ENCODE measurements at regions not wholly inside any gene's neighbourhood (a gene's known extent, or its start where the extent isn't known, plus 50 kb on each side); places are given as distances from the start of the nearest gene placed in this dataset.
"Not testable (repeated sequence)": the region's sequence is repeated elsewhere in the genome, so short reads cannot be mapped to it uniquely, and the experiment has no call there.

DNA sequence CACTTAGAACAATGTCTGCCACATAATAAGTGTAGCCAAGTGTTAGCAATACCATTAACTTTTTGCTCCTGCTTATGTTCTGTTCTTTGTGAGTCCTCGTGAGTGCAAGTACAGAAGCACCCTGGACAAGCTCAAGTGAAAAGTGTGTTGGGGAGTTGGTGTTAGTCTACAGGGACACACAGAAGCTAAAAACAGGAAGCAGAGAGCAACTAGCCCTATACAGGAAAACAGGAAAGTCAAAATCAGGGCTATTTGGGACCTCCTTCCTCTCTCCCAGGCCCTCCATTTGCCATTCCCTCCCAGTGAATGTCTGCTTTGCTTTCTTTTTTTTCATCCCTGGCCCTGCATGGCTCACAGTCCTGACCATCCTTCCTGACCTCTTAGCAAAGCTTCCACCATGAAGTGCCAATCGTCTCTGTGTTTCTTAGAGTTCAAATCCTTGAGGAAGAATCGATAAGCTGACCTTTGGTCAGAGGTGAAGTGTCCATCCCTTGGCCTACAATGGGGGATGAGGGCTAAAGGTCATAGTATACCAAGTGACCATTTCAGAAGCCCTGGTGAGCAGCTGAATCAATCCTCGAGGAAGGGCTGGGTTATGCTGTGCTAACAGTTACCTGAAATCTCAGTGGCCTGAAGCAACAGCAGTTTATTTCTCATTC is 328.2 kb downstream of the SHQ1 start:
- no peaks in the 10 kb centered on the region for H3K36me3 ChIP-seq (ENCODE audit: control insufficient read depth, low read depth, low read length)
- H3K9me3 ChIP-seq (ENCODE audit: control insufficient read depth, low read depth, low read length) = no peaks in the 10 kb centered on the region
- H3K9ac ChIP-seq (ENCODE audit: low read length) = no peak overlapping the region
- no peaks in the 10 kb centered on the region for H3K4me1 ChIP-seq (ENCODE audit: control insufficient read depth, low read depth, low read length)
- no peaks in the 10 kb centered on the region for H3K27me3 ChIP-seq (ENCODE audit: control insufficient read depth, insufficient read depth, low read length)
- no peak overlapping the region for H3K27ac ChIP-seq (ENCODE audit: low read length)
- H3K4me3 ChIP-seq (ENCODE audit: low read length) = no peak overlapping the region

DNA sequence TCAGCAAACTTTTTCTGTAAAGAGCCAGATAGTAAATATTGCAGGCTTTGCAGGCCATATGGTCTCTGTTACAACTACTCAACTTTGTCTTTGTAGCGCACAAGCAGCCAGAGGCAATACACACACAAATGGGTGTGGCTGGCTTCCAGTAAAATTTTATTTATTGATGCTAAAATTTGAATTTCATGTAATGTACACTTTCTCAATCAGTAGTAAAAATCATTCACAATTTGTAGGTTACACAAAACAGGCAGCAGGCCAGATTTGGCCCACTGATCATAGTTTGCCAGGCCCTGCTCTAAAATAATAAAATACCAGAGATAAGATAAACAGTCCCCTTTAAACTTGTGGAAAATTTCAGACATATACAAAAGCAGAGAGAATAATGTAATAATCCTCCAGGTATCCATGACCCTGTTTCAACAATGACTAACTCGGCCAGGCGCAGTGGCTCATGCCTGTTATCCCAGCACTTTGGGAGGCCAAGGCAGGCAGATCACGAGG is 330.3 kb downstream of the SHQ1 start:
- no peaks in the 10 kb centered on the region for H3K9me3 ChIP-seq (ENCODE audit: control insufficient read depth, low read depth, low read length)
- H3K27ac ChIP-seq (ENCODE audit: low read length) = no peak overlapping the region
- H3K36me3 ChIP-seq (ENCODE audit: control insufficient read depth, low read depth, low read length) = no peaks in the 10 kb centered on the region
- H3K4me1 ChIP-seq (ENCODE audit: control insufficient read depth, low read depth, low read length) = no peaks in the 10 kb centered on the region
- no peak overlapping the region for H3K4me3 ChIP-seq (ENCODE audit: low read length)
- no peaks in the 10 kb centered on the region for H3K27me3 ChIP-seq (ENCODE audit: control insufficient read depth, insufficient read depth, low read length)
- H3K9ac ChIP-seq (ENCODE audit: low read length) = no peak overlapping the region

DNA sequence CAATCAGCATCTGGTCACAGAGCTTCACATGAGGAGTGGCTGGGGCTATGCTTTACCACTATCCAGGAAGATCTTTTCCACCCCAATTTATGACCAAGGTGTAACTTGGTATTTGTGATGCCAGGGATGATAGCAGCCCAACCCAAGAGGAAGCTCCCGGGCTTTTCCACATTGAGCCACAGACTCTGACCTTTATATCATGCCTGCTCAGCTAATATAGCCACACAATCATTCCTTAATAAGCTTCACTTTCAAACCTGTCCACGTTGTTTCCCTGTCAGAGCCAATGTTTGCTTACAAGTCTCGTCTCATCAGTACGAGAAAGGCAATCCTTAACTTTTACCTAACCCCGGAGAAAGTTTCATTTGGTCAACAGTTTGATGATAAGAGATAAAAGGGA is 330.9 kb downstream of the SHQ1 start:
- H3K27ac ChIP-seq (ENCODE audit: low read length) = no peak overlapping the region
- no peak overlapping the region for H3K9ac ChIP-seq (ENCODE audit: low read length)
- no peaks in the 10 kb centered on the region for H3K9me3 ChIP-seq (ENCODE audit: control insufficient read depth, low read depth, low read length)
- H3K4me1 ChIP-seq (ENCODE audit: control insufficient read depth, low read depth, low read length) = no peaks in the 10 kb centered on the region
- no peaks in the 10 kb centered on the region for H3K27me3 ChIP-seq (ENCODE audit: control insufficient read depth, insufficient read depth, low read length)
- no peaks in the 10 kb centered on the region for H3K36me3 ChIP-seq (ENCODE audit: control insufficient read depth, low read depth, low read length)
- no peak overlapping the region for H3K4me3 ChIP-seq (ENCODE audit: low read length)

DNA sequence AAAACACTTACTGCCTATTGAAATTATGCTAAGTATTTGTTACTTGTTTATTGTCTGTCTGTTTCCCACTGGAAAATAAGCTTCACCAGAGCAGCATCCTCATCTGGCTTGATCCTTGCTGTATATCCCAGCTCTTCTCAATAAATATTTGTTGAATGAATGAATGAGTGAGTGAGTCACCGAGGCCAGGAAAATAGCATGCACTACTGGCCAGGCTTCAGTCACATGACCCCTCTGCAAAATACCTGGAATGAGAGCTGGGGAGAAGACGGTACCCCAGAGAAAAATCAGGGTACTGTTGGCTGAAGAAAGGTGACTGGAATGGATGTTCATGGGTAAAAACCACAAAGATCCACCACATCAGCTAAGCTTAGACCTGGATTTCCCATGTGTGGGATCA is 331.9 kb downstream of the SHQ1 start:
- Histone ChIP-seq H3K27me3 (ENCODE audit: control insufficient read depth, insufficient read depth, low read length) (no peaks in the 10 kb centered on the region), H3K36me3 (ENCODE audit: control insufficient read depth, low read depth, low read length) (no peaks in the 10 kb centered on the region), H3K27ac (ENCODE audit: low read length) (no peak overlapping the region), H3K4me3 (ENCODE audit: low read length) (no peak overlapping the region), H3K9me3 (ENCODE audit: control insufficient read depth, low read depth, low read length) (no peaks in the 10 kb centered on the region), H3K4me1 (ENCODE audit: control insufficient read depth, low read depth, low read length) (no peaks in the 10 kb centered on the region), H3K9ac (ENCODE audit: low read length) (no peak overlapping the region)

DNA sequence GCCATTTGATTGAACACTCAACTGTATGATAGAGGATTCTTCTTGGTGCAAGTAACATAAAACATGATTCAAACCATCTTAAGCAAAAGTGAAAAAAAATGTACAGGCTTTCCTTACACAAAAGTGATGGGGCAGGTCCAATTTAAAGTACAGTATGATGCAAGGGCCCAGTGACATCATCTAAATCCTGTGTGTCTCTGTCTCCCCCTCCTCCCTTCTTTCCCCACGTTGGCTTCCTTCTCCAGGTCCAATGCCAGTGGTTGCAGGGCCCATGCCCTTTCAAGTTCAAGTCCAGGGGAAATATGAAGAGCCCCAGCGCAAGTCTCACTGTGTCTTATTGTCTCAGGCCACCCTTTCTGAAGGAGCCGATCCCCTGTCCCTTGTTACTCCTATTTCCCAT is 332.3 kb downstream of the SHQ1 start:
- Histone ChIP-seq H3K36me3 (ENCODE audit: control insufficient read depth, low read depth, low read length) (no peaks in the 10 kb centered on the region), H3K9ac (ENCODE audit: low read length) (no peak overlapping the region), H3K4me1 (ENCODE audit: control insufficient read depth, low read depth, low read length) (no peaks in the 10 kb centered on the region), H3K4me3 (ENCODE audit: low read length) (no peak overlapping the region), H3K9me3 (ENCODE audit: control insufficient read depth, low read depth, low read length) (no peaks in the 10 kb centered on the region), H3K27ac (ENCODE audit: low read length) (no peak overlapping the region), H3K27me3 (ENCODE audit: control insufficient read depth, insufficient read depth, low read length) (no peaks in the 10 kb centered on the region)

DNA sequence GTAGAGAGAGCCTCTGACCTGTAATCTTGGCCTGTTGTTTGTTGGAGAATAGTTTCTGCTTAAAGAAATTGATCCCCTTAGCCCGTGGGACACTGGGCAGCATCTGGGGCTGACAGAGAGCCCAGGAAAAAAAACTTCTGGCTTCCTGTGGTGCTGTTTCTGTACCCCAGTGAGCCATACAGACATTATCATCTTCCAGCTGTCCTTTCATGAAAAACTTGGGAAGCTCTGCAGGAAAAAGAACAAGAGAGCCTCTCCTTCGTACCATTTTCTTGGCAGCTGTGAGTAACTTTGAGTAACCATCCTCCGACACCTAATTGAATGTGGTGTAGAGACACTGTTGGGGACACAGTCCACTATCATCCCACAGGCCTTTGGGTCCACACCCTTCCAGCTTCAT is 333.0 kb downstream of the SHQ1 start:
- no peaks in the 10 kb centered on the region for H3K36me3 ChIP-seq (ENCODE audit: control insufficient read depth, low read depth, low read length)
- no peak overlapping the region for H3K9ac ChIP-seq (ENCODE audit: low read length)
- H3K4me1 ChIP-seq (ENCODE audit: control insufficient read depth, low read depth, low read length) = no peaks in the 10 kb centered on the region
- no peaks in the 10 kb centered on the region for H3K27me3 ChIP-seq (ENCODE audit: control insufficient read depth, insufficient read depth, low read length)
- no peaks in the 10 kb centered on the region for H3K9me3 ChIP-seq (ENCODE audit: control insufficient read depth, low read depth, low read length)
- H3K27ac ChIP-seq (ENCODE audit: low read length) = no peak overlapping the region
- no peak overlapping the region for H3K4me3 ChIP-seq (ENCODE audit: low read length)

DNA sequence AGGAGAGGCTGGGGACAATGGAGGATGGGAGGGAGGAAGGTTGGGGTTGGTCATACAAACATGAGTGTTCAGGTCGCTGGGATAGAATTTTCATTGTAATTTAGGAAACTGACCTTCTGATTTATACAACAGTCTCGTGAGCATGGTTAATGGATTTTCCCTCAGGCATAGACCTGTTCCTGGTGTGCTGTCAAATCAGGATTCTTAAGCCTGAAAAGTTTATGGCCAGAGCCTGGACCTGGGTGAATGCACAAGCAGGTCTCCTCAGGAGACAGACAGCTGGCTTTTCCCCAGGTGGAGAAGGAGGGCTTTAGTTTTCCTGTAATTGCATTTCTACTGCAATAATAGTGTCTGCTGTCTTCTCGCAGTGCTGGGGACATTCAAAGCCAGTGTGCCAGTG is 338.0 kb downstream of the SHQ1 start:
- Histone ChIP-seq H3K9me3 (ENCODE audit: control insufficient read depth, low read depth, low read length) (no peaks in the 10 kb centered on the region), H3K4me1 (ENCODE audit: control insufficient read depth, low read depth, low read length) (no peaks in the 10 kb centered on the region), H3K27ac (ENCODE audit: low read length) (no peak overlapping the region), H3K27me3 (ENCODE audit: control insufficient read depth, insufficient read depth, low read length) (no peaks in the 10 kb centered on the region), H3K36me3 (ENCODE audit: control insufficient read depth, low read depth, low read length) (no peaks in the 10 kb centered on the region), H3K4me3 (ENCODE audit: low read length) (no peak overlapping the region), H3K9ac (ENCODE audit: low read length) (no peak overlapping the region)

DNA sequence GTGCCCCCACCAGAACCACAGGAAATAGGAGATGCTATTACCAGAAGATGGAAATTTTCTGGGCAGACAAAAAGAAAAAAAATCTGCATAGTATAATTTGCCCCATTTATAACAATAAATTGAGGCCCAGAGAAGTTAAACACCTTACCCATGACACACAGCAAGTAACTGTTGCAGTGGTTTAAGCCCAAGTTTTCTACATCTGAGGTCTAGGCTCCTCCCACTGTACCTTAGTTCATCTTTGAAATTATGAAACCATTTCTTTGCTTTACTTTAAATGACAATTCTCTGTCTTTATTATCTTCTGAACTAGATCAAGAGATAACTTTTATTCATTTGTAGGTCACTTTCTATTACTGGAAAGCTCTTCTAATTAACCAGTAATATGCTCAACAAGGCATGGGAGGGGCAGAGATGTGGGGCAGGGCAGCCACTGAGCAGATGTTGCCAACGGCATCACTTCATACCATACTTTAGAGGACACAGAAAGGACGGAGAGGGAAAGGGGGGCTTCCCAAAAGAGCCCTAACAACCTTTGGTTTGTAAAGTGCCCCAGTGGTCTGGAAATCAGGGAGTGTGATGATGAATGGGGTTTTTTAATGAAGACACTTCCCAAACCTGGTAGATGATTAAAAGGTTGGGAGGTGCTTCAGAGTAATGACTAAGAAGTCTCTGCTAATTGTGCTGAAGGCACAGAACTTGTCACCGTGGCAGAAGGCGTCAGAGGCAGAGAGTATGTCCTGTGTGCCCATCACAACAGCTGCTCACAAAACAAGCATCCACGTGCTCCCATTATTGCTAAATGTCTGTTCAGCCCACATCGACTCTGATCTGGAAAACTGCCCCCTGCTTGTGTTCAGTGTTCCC is 342.5 kb downstream of the SHQ1 start:
- Histone ChIP-seq H3K36me3 (ENCODE audit: control insufficient read depth, low read depth, low read length) (no peaks in the 10 kb centered on the region), H3K9me3 (ENCODE audit: control insufficient read depth, low read depth, low read length) (no peaks in the 10 kb centered on the region), H3K27me3 (ENCODE audit: control insufficient read depth, insufficient read depth, low read length) (no peaks in the 10 kb centered on the region), H3K4me1 (ENCODE audit: control insufficient read depth, low read depth, low read length) (no peaks in the 10 kb centered on the region), H3K9ac (ENCODE audit: low read length) (no peak overlapping the region), H3K27ac (ENCODE audit: low read length) (no peak overlapping the region), H3K4me3 (ENCODE audit: low read length) (no peak overlapping the region)

DNA sequence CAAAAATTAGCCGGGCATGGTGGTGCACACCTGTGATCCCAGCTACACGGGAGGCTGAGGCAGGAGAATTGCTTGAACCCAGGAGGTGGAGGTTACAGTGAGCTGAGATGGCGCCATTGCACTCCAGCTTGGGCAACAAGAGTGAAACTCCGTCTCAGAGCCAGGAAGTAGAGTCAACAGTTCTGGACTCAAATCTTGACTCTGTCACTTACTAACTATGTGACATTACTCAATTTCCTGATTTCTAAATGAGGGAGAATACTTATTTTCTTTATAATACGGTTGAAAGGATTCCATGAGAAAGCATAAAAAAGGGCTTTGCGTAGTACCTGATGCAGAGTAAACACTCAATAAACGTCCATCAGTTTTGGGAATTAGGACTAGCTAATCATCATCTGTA is 350.7 kb downstream of the SHQ1 start:
- H3K9ac ChIP-seq (ENCODE audit: low read length); H3K27me3 ChIP-seq (ENCODE audit: control insufficient read depth, insufficient read depth, low read length); H3K4me3 ChIP-seq (ENCODE audit: low read length); H3K9me3 ChIP-seq (ENCODE audit: control insufficient read depth, low read depth, low read length); H3K36me3 ChIP-seq (ENCODE audit: control insufficient read depth, low read depth, low read length); H3K4me1 ChIP-seq (ENCODE audit: control insufficient read depth, low read depth, low read length); H3K27ac ChIP-seq (ENCODE audit: low read length): not testable (repeated sequence)

DNA sequence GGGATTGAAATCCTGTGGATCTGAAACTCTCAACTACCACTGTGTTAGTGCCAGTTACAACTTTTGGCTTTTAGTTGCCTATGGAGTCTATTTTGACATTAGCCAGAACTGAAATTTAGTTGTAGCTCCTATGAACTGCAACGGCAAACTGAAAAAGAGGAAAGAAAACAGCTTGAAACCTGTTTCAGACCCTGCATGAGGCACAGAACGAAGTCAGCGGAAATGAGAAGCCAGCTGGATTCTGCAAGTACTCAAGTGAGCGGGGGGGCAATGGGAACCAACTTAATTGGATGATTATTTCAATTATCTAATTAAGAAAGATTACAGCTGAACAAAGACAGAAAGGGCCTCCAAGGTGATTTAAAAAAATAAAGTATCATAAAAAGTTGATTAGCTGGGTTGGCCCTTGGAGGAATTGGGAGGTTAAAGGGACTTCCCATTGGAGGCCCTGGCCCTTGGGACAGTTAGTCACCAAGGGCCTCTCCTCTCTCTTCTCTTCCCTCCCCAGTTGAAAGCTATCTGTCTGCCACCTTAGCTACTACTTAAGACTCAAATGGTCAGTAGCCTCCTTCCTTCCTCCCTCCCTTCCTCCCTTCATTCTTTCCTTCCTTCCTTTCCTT is 352.1 kb downstream of the SHQ1 start:
- H3K4me3 ChIP-seq (ENCODE audit: low read length) = no peak overlapping the region
- H3K27ac ChIP-seq (ENCODE audit: low read length) = no peak overlapping the region
- no peaks in the 10 kb centered on the region for H3K9me3 ChIP-seq (ENCODE audit: control insufficient read depth, low read depth, low read length)
- peaks cover 2% of the 10 kb centered on the region for H3K4me1 ChIP-seq (ENCODE audit: control insufficient read depth, low read depth, low read length)
- no peaks in the 10 kb centered on the region for H3K27me3 ChIP-seq (ENCODE audit: control insufficient read depth, insufficient read depth, low read length)
- no peak overlapping the region for H3K9ac ChIP-seq (ENCODE audit: low read length)
- H3K36me3 ChIP-seq (ENCODE audit: control insufficient read depth, low read depth, low read length) = no peaks in the 10 kb centered on the region

DNA sequence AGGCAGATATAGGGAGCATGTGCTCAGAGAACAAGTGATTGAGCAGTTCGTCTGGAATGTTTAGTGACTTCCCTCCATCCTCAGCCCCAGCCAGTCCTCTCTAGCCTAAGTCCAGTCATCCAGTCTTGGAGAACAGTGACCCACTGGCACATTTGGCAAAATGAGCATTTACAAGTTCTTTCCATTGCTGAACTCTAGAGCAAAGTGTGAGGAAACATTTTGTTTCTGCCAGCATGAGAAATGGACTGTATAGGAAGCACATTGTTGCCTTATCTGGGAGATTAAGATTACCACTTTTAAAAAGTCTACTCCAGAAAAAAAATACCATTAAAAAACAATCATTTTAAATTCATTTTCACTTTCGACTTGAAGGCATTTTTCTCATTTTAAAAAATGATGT is 353.6 kb downstream of the SHQ1 start:
- H3K9ac ChIP-seq (ENCODE audit: low read length) = no peak overlapping the region
- H3K36me3 ChIP-seq (ENCODE audit: control insufficient read depth, low read depth, low read length) = no peaks in the 10 kb centered on the region
- H3K4me1 ChIP-seq (ENCODE audit: control insufficient read depth, low read depth, low read length) = peaks cover 6% of the 10 kb centered on the region
- no peaks in the 10 kb centered on the region for H3K27me3 ChIP-seq (ENCODE audit: control insufficient read depth, insufficient read depth, low read length)
- H3K27ac ChIP-seq (ENCODE audit: low read length) = no peak overlapping the region
- no peak overlapping the region for H3K4me3 ChIP-seq (ENCODE audit: low read length)
- no peaks in the 10 kb centered on the region for H3K9me3 ChIP-seq (ENCODE audit: control insufficient read depth, low read depth, low read length)
